H7 (cell line): ENCODE measurements at regions not wholly inside any gene's neighbourhood (a gene's known extent, or its start where the extent isn't known, plus 50 kb on each side); places are given as distances from the start of the nearest gene placed in this dataset.
"Not testable (repeated sequence)": the region's sequence is repeated elsewhere in the genome, so short reads cannot be mapped to it uniquely, and the experiment has no call there.

ENCODE experiments used
- DNase-seq: peaks from one replicate; pipeline ENCODE4 v3.0.0; 2012
- H3K27me3 ChIP-seq: 2 replicates; pipeline ENCODE4 v1.6.0; 2011; ENCODE audit warnings: mild to moderate bottlenecking, low read length; ENCODE audit not compliant: control insufficient read depth, insufficient read depth
- H3K36me3 ChIP-seq: replicated peaks from 2 replicates; pipeline ENCODE4 v1.5.1; 2011; ENCODE audit warnings: low read length; ENCODE audit not compliant: control insufficient read depth, insufficient read depth
- H3K4me3 ChIP-seq: 2 replicates; pipeline ENCODE4 v1.5.1; 2011; ENCODE audit warnings: low read depth, mild to moderate bottlenecking, control low read depth, low read length, moderate library complexity; ENCODE audit not compliant: insufficient read depth

- Histone ChIP-seq H3K36me3 (no peaks in the 10 kb centered on the region), H3K27me3 (no peaks in the 10 kb centered on the region), H3K4me3 (no peak overlapping the region)
- no peak for DNase-seq
Measured at GRCh38 chr9:78103971-78104433, 72.4 kb upstream of the GNAQ start.

- no peaks in the 10 kb centered on the region for H3K36me3 ChIP-seq
- DNase-seq, result no peak
- H3K27me3 ChIP-seq, result no peaks in the 10 kb centered on the region
- H3K4me3 ChIP-seq, result no peak overlapping the region
Measured at GRCh38 chr9:78101247-78101646, 69.6 kb upstream of the GNAQ start.

DNA sequence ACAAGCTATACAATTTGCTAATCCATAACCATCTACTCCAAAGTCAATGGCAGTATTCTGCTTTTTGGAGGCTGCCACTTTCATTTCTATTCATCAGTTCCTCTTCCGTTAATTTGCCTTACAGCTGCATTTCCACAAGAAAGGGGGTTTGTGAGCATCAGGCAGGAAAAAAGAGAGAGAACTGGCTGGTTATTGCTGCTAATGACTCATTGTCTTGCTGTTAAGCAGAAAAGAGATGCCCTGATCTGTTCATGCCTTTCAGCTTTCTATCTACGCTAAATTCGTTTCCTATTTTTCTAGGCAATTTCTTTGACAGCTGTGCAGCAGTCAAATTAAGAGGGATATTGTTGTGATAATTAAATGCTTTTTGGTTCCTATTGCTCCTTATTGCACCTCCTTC, 65.9 kb upstream of the GNAQ start:
- DNase-seq, result no peak
- Histone ChIP-seq H3K27me3 (no peaks in the 10 kb centered on the region), H3K36me3 (no peaks in the 10 kb centered on the region), H3K4me3 (no peak overlapping the region)

DNA sequence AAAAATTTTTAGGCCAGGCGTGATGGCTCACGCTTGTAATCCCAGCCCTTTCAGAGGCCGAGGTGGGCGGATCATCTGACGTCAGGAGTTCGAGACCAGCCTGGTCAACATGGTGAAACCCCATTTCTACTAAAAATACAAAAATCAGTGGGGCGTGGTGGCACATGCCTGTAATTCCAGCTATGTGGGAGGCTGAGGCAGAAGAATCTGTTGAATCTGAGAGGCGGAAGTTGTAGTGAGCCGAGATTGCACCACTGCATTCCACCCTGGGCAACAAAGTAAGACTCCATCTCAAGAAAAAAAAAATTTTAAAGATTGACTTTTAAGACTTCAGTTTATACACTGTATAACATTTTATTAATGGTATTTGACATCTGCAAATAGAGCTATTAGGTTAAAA, 60.1 kb upstream of the GNAQ start:
- Histone ChIP-seq H3K36me3 (no peaks in the 10 kb centered on the region), H3K27me3 (no peaks in the 10 kb centered on the region), H3K4me3 (no peak overlapping the region)
- no peak for DNase-seq

DNA sequence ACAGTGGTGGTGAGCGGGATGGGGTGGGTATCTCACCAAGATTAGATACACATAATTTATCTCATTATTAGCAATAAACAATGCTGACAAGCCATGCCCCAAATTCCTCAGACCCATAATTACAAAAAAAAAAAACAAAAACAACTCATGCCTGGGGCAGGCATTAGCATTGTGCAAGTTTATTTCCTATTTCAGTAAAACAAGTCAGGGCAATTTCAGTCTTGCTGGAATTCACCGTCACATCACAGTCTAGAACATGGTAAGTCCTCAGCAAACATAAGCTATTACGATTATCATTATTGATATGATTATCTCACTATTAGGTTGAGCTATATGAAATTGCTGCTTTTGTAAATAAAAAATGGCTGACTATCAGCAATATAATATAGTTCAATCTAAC, 57.5 kb upstream of the GNAQ start:
- Histone ChIP-seq H3K4me3 (no peak overlapping the region), H3K36me3 (no peaks in the 10 kb centered on the region), H3K27me3 (no peaks in the 10 kb centered on the region)
- no peak for DNase-seq

DNA sequence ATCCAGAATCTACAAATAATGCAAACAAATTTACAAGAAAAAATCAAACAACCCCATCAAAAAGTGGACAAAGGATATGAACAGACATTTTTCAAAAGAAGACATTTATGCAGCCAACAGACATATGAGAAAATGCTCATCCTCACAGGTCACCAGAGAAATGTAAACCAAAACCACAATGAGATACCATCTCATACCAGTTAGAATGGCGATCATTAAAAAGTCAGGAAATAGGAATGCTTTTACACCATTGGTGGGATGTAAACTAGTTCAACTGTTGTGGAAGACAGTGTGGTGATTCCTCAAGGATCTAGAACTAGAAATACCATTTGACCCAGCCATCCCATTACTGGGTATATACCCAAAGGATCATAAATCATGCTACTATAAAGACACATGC, 56.6 kb upstream of the GNAQ start:
- H3K36me3 ChIP-seq, H3K27me3 ChIP-seq, DNase-seq, H3K4me3 ChIP-seq: not testable (repeated sequence)
